ENCODE measurements at regions not wholly inside any gene's neighbourhood (a gene's known extent, or its start where the extent isn't known, plus 50 kb on each side); places are given as distances from the start of the nearest gene placed in this dataset.
A peak's percentile ranks its signal among the peaks of the same experiment; 100 is the strongest.

GRCh38 chr2:84290537-84290936 lies 168.5 kb downstream of the SUCLG1 start:
- no peak for DNase-seq

DNA sequence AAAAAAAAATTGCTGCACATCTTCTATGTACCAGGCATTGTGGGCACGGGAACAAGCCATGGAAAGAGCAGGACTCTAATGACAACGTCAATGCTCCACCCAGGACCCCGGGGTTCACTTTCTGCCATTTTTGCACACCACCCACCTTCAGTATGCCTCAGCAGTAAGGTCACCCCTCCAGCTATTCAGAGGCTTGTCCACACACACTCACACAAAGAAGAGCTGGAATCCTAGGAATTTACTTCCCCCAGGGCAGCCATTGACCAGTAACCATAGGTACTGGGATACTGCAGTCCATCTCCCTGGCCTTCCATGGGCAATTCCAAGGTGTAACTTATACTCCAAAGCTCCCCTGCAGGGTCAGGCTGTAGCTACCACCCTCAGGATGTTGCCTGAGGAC lies 170.8 kb downstream of the SUCLG1 start:
- no peak for DNase-seq

DNA sequence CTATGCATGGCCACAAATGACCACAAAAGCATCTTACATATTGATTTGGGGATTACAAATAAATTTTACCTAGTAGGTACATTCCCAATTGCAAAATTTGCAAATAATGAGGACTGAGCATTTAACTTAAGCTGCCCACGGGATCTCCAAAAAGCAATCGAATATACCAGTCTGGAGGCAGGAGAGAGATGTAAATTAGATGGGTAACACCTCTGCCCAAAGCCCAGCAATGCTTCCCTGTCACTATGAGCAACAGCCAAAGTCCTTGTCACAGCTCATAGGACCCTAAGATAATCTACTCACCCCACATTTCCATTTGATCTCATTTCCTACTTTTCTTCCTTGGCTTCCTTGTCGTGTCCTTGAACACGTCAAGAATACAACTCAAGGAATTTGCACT lies 172.2 kb downstream of the SUCLG1 start:
- DNase-seq: no peak

DNA sequence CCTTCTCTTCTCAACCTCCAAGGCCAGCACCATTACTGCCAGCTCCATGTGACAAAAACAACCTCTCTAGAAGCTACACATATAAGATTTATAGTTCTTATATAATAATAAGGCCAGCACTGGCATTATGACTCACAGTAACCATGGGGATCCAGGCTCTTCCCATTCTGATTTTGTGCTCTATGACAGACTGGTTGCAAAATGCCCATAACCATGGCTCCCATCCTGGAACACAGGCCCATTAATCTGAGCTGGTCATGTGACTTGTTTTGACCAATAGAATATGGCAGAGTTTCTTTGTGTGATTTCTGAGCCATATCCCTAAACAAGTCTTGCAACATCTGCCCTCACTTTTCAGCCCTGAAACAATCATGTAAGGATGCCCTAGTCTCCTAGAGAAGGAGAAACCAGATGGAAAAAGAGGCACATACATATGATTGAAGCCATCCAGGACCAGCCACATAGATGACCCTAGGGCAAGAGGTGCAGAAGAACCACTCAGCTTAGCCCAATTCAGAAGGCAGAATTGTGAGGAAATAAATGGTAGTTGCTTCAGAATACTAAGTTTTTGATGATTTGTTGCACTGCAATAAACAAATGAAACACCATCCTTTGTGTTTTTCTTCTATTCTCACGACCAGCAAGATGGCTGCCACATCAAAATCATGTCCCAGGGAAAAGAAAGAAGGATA lies 173.9 kb downstream of the SUCLG1 start:
- no peak for DNase-seq

GRCh38 chr2:84283506-84283905 lies 175.6 kb downstream of the SUCLG1 start:
- DNase-seq: no peak

GRCh38 chr2:84281510-84281909 lies 177.6 kb downstream of the SUCLG1 start:
- DNase-seq: peak in 3 of 58 donors; percentile 2 to 9 (median 3)

- no peak for DNase-seq
These were observed 178.2 kb downstream of the SUCLG1 start for GRCh38 chr2:84280873-84281272.

GRCh38 chr2:84278386-84278785 lies 180.7 kb downstream of the SUCLG1 start:
- DNase-seq: no peak

DNA sequence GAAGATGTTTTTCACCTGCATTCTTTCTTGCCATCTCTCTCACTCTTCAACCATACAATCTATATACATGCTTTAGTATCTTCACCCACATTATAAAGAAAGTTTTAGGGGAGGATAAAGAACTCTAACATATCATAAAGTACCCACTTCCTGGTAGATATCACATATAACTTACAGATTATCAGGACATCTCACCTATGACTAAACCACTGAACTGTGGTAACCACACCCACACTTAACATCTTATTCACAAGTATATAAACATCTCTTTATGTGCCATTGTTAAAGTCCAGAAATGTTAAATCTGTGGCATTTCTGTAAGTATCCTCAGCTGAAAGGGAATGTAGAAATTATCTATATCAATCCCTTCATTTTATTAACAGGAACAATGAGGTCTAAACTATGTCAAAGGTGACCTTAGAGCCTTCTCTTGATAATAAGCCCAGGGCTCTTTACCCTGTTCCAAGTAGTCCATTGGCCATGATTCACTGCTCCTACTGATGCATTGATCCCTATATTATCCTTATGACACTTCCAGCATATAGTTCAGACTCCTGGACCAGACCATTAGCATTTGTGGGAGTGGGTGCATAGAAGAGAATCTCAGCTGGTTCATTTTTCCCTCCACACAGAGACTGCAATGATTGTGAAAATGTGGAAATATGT lies 182.4 kb downstream of the SUCLG1 start:
- DNase-seq: no peak

DNA sequence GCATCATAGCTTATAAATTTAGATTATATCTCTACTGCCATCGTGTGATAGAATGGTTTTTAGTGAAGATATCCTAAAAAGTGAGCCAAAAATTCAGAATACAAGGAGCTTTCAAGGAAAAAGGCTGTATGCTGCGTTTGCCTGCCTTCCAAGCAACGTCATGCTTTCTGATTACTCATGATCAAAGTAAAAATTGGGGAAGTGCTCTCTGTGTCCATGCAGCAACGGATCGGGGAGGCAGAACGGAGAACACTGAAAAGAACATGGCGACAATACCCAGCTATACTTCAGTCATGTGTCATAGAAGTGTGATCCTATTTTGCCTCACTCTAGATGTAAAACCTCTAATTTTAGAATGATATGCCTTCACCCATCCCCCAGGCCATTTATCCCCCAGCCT lies 185.7 kb downstream of the SUCLG1 start:
- no peak for DNase-seq

DNA sequence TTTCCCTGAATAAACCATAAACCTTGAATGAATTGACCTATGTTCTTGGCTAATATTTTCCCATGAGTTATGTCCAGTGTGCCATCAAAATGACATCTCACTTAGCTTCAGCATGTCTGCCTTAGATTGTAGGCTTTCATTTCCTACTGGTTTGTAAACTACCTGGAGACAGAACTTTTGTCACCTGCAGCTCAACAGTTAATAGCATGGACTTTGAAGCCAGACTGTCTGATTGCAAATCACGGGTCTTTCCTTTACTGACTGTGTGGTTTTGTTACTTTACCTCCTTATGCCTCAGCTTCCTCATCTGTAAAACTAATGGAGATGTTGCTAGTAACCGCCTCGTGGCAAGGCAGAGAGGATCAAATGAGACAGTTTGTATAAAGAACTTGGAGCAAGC lies 187.1 kb downstream of the SUCLG1 start:
- DNase-seq: no peak

DNA sequence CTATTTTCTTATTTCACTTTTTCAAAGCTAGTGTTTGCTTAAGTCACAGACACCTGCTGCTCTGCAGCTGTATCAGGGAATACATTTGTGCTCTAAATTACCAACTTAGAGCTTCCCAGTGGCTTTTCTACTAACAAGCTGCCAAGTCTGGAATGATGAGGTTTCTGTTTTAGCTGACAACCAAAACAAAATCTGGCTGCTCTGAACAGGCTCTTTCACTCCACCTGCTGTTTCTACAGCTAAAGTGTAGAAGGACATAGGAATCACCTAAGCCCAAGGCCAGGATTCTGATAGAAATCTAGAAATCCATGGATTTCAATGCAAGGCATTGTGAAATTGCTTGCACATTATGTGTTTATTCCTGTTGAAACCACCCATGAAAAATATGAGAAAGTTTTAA lies 201.2 kb downstream of the SUCLG1 start:
- DNase-seq: peak in 10 of 58 donors; percentile 1 to 49 (median 5)

DNA sequence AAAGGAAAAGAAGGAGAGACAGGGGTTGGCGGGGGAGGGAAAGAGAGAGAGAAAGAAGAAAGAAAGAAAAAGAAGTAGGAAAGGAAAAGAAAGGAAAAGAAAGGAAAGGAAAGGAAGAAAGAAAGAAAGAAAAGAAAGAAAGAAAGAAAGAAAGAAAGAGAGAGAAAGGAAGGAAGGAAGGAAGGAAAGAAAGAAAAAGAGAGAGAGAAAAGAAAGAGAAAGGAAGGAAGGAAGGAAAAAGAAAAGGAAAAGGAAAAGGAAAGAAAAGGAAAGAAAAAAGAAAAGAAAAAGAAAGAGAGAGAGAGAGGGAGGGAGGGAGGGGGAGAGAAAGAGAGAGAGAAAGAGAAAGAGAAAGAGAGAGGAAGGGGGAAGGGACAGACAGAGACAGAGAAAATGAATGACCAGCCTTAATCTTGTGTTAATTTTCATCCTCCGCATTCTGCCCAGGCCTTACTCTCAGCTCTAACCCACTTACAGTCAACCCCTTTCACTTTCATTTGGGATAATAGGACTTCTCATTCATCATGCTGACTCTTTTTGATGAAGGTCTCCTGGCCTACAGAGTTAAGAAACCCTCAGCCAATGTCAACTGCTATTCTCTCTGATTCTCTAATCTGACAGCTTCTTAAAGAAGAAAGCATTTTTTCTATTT lies 207.3 kb downstream of the SUCLG1 start:
- DNase-seq: no peak

- no peak for DNase-seq
These were observed 209.9 kb downstream of the SUCLG1 start for GRCh38 chr2:84249140-84249539.

DNA sequence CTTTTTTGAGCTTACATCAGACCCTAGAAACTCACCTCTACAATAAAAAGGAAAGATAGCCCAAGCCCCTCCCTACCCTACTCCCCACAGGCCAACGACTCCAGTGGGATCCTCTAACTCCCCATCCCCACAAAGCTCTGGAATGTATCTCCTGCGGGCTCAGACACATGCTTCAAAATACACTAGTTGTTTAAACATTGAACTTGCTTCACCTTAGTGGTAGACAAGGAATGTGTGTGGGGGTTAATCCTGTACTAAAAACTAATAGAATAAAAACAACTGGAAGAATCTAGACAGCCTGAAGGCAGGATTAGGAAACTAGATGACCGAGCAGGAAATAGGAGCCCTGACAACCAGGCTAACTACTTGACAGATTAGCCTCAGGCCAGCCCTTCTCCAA lies 211.5 kb downstream of the SUCLG1 start:
- no peak for DNase-seq

DNA sequence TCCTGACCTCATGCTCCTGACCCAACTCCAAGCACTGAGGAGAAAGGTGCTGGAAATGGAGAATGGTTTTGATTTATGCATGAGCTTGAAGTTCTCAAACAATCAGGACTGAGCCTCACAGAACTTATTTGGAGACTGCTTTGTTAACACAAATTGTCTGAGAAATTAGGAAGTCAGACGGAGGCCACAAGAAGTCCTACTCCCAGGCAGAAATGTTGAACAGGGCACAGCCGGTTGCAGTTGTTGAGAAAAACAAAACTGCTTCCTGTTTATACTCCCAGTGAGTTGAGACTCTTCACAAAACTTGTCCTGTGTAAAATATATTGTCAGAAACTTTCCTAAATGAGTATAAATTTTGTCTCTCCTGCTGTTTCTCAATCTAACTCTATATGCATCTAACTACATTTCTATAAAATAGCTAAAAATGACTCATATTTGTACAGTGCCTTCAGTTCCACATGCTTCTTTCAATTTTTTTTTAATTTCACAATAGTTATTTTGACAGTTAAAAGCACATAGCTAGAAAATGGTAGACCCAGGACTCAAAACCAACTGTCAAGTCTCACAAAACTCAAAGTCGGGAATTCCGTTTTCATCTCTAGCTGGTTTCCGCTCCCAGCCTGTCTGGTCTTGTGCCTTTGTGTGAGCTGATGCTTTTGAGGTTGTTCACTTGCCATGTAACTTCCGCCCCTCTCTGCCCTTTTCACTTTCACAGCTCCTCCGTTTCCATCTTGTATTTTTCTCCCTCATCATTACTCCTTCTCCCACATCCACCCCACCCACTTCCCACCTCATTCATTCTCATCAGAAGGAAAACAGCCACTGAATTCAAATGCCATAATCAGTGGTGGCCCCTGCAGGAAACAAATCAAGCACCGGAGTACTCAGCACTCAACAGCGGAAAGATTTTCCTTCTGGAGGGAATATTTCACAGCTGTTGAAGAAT lies 215.0 kb downstream of the SUCLG1 start:
- no peak for DNase-seq

- no peak for DNase-seq
These were observed 220.2 kb downstream of the SUCLG1 start for GRCh38 chr2:84238907-84239306.

DNA sequence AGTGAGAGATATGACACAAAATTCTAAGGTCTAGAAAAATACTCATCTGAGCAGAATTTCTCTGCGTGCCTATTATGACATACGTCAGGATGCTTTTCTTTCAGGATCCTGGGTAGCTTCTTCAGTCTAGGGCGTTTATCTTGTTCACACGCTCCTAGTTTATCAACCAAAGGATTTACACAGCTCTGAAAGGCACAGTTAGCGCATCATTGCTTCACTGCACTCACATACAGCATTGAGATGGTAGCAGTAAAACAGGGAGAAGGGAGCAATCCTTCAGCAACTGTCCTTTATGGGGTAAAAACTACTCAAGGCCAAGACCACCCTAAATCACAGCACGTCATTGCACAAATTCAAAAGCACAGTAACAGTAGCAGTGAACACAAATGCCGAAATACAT lies 222.8 kb downstream of the SUCLG1 start:
- no peak for DNase-seq

DNA sequence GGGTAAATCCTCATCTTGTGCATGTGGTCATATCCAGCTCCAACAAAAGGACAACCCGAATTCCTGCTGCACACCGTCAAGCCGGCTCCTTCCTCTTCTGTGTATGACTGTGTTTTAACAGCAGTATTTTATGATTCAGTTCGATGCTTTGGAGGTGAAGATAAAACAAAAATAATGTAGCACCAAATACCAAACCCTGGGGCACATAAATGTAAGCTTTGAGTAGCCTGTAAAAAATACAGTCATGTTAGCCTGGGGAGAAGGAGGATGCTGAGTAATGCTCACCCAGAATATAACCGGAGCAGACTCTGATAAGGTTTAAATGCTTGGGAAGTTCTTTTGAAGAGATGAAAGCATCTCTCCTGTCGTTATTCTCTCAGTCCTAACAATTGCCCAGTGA lies 225.0 kb downstream of the SUCLG1 start:
- DNase-seq: no peak

- peak in 25 of 58 donors; percentile 7 to 78 (median 28) for DNase-seq
These were observed 227.6 kb downstream of the SUCLG1 start for GRCh38 chr2:84231478-84231877.

- no peak for DNase-seq
These were observed 235.0 kb downstream of the SUCLG1 start for GRCh38 chr2:84224121-84224520.

DNA sequence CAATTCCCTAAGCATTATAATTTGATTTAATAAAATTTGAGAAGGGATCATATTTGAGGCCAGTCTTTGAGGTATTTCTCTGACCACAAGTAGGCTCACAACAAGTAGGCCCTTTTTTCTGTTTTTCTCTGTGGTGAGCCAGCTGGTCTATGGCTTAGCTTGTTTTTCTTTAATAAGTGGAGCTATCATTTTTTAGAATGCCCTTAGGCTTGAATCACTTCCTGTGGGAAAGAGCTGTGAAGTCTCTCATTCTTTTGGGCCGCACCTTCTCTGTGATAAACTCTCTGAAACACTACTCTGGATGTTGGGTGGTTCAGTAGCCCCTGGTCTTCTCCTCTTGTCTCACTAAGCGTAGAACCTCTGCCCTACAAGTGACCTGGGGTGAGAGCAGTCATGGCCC lies 235.9 kb downstream of the SUCLG1 start:
- no peak for DNase-seq

Measured in anterior cingulate cortex (tissue), 58 donors.